DMS 273 (cell line): ENCODE measurements at regions not wholly inside any gene's neighbourhood (a gene's known extent, or its start where the extent isn't known, plus 50 kb on each side); places are given as distances from the start of the nearest gene placed in this dataset.

Source experiments
- DNase-seq: peaks from one replicate; lab custom pipeline; 2025; ENCODE audit not compliant: unreplicated experiment; lab: John Stamatoyannopoulos, UW

DNA sequence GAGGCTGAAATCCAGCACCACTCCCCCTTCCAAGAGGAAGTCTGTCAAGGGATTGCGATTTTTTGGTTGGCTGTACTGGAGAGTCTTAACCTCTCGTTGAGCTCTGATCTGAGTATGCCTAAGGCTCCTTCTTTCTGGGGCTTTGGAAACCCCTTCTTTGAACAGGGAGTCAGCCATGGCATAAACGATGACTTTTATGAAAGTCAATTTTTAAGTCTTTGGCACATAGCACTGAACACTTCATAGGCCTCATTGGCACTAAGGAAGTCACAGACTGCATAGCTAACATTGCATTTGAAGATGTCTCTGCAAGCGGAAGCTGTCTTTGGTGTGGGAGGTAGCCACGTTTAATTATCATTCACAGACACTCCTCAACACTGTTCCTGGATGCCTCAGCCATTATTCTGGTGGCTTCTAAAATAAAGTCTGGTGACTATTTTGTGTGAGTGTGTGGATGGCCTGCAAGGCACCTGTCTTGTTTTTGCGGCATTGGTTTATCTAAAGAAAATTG is 148.2 kb upstream of the NCK2 start:
- DNase-seq: no peak

DNA sequence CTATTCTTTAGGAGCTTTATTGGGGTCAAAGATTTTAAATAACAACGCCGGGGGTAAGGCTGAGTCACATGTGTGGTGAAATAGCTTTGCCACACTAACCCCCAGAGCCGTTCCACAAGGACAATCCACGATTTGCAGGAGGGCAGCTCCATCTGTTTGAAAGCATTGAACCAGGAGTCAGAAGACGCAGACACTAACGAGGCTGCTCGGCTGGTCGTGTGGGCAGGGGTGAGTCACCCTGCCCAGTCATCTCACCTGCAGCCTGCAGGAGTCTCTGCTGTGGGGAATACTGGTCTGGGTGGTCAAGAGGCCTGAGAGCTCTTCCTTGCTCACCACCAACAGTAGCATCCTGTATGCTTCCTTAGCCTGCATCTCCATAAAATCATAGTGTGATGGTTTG is 149.2 kb upstream of the NCK2 start:
- DNase-seq: no peak

DNA sequence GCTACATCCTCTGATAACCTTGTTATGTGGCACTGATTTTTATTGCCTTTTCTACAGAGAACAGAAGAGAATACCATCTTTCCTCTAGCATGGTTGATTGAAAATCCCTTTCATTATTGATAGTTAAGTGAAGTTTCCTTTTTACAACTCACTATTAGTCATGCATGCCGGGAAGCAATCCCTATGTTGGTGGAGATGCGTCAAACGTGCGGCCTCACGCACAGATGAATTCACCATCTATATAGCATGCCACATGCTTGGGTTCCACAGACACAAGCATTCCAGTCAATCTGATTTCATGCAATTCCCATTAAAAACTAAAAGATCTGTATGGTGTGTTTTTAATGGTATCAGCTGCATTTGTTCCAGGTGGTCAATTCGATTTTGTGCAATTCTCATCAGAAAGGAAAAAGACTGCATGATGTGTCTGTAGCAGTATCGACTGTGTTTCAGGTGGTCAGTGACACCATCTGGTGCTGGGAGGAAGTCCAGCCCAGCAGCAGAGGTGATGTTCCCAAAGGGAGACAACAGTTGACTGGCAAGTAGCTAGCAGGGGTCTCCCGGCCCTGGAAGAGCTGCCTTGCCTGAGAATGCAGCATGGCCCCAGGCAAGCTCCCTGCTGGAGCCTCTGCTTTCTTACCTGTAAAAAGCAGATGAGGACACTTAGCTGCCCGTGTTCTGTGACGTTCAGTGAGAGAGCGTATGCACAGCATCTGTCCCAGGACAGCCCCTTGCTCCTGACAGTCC is 151.3 kb upstream of the NCK2 start:
- DNase-seq: no peak

DNA sequence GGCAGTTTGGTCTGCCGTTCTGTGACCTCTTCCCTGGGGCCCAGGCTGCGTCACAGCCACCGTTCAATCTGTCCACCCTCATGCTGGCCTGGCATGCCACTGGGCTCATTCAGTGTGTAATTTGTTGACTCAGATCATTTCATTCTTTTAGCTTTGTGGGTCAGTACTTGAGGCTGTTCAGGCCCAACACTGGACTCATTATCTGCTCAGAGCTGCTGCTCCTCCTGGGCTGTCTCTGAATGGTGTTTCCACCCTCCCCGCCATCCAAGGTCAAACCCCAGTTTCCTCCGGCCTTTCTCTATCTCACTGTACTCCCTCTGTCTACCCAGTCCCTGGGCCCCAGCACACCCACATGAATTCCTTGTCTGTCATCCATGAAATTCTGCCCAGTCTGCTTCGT is 152.4 kb upstream of the NCK2 start:
- no peak for DNase-seq

DNA sequence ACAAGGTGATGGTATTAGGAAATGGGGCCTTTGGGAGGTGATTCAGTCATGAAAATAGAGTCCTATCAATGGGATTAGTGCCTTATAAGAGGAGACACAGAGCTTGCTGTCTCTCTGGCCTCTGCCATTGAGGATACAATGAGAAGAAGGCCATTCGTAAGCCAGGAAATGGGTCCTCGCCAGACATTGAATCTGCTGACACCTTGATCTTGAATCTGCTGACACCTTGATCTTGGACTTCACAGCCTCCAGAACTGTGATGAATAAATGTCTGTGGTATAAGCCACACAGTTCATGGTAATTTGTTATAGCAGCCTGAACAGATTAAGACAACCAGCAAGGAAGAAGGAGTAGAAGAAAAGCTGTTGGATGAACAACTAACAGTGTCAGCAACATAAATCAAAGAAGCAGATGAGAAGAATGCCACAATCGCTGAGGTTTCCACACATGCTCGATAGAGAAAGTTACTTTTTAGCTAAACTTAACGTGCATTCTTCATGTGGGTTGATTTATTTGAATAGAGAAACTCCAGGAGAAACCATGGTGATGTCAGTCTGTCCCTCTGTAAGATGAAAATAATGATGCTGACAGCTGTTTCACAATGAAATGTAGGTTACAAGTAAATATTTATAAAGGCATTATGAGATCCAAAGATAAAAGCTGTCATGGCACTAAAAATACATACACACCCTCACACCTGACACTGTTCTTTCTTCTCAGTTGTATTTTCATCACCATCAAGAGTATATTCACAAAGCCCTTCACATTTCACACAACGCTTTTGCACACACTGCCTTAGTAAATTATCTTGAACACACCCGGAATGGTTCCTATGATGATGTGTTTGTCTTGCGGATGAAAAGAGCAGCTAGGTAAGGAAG is 153.7 kb upstream of the NCK2 start:
- no peak for DNase-seq

DNA sequence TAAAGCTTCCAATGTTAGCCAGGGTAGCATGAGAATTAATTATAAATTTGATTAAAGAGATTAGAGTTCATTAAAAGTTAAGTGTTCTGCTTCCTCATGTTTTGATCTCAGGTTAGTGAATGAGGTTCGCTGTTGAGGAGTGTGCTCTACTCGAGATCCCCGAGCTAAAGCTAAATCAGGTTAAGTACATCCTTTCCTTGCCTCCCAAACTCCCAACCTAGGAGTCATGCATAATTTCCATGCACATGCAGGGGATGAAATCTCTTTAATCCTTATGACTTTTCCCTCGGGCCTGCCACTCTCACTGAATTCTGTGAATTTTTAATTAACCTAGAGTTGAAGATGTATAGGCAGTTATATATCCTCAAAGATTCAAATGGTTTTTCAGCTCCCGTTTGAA is 156.1 kb upstream of the NCK2 start:
- no peak for DNase-seq

DNA sequence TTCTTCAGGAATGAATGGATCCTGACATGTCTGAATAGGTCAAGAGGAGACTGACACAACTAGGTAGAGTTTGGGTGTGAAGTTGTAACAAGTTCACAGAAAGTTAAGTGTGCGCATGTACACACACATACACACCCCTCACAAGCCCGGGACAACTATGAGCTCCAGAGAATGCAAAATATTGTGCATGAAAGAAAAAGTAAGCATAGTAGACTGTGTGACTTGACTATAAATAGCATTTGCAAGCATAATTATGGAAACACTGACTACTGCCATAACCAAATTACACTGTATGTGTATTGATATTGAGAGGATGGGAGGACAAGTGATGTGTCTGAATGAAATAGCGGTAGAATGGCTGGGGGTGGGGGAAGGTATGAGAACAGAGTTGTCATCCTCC is 157.1 kb upstream of the NCK2 start:
- DNase-seq: no peak

DNA sequence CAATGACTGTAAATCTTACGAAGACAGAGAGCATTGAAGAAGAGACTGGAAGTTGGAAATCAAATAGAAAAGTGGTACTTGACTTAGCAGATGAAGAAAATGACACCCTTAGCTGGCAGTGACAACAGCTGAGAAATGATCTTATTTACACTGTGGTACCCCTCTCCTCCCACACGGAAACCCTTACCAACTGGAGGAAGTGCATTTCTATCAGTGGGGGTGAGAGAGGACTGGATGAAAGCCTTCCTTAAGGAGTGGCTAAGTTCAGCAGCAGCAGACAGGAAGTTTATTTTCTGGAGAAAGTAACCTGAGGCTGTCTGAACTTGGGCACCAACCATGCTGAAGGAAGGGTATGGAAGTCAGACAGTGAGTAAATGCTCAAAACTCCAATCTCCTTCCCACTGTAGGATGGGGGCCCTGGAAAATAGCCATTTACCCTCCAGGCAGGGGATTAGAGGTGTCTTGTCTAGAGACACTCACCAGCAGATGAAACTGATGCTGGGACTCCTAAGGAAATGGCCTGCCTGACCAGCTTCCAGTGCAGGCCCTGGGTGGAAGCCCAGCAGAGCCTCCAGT is 160.2 kb upstream of the NCK2 start:
- no peak for DNase-seq

DNA sequence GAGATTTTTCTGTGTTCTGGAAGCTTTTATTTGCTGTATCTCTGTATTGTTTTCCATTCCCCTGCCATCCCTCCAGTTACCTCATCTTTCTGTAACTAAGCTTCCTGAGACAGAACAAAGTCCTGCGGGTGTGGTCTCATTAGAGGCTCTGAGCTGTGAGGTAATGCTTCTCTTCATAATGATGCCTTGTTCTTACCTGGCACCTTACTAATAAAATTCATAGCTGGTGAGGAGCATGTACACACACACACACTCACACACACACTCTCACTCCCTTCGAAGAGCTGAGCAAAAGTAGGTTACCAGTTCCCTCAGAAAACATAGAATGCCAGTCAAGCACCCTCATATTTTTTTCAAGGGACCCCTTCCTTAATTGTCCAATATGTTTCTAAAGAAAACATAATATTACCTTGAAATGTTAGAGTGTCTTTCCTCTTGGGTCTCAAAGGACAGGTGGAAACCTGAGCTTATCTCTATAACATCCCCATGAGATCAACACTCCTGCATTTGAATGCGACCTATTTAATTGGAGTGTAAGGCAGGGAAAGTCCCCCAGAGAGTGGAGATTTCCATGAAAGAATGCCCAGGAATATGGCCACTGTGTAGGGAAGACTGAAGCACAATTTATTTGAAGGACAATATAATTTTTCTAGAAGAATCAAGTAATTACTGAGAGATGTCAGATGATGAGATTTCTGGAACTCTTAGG is 161.6 kb upstream of the NCK2 start:
- DNase-seq: no peak

DNA sequence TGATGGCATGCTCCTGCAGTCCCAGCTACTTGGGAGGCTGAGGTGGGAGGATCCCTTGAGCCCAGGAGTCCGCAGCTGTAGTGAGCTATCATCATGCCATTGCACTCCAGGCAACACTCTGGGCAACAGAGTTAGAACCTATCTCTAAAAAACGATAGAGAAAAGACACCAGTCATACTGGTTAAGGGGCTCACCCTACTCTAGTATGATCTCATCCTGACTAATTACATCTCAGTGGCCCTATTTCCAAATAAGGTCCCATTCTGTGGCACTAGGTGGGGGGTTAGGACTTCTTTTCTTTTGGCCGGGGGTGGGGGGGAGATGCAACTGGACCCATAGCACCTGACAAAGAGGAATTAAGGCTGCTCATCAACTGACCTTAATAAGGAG is 163.2 kb upstream of the NCK2 start:
- no peak for DNase-seq

DNA sequence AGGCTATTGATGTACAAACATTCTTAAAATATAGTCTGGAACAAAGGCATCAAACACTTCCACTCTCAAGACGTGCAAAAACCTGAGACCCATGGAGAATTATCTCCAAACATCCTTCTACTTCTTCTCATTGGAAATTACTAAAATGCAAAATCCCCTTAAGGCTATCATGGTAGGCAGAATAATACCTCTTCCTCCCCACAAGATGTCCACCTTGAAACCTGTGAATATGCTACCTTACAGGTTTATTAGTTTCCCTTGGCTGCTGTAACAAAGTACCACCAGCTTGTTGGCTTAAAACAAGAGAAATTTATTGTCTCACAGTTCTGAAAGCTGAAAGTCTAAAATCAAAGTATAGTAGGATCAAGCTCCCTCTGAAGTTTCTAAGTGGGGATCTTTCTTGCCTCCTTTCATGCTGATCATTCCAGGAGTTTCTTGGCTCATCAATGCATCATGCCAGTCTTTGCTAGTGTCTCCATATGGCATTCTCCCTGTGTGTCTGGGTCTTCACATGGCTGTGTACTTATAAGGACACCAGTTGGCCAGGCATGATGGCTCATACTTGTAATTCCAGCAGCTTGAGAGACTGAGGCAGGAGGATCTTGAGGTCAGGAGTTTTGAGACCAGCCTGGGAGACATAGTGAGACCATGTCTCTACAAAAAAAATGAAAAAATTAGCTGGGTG is 163.7 kb upstream of the NCK2 start:
- no peak for DNase-seq

DNA sequence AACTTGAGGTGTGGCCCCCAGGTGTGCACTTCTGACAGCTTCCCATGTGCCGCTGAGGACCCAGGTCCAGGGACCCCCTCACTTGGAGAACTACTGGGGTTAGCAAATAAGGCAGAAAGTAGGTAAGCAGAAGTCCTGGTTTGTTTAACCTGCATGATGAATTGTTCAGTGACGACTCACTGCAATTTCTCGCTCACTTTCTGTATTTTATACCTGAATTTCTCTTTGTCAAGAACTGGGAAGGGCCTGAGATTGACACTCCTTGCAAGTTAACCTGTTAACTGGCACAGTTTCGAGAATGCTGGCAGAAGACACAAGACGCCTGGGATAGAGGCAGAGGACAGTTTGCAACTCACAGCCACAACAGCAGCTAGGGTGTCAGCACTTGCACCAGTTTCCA is 164.5 kb upstream of the NCK2 start:
- no peak for DNase-seq

DNA sequence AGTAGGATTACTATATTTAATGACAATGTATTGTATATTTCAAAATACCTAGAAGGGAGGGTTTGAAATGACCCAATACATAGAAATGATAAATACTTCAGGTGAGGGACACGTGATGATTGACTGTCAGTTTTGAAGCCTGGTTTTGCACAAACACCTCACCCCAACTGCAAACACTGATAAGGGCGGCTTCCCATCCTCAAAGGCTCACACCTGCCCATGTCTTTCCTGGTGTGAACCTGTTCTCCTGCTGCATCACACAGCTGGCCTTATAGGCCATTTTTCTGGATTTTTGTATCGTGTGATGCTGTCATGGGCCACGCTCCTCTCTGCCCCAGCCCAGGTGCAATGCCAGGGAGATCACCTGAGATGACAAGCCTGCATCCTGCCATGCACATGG is 166.5 kb upstream of the NCK2 start:
- DNase-seq: no peak

DNA sequence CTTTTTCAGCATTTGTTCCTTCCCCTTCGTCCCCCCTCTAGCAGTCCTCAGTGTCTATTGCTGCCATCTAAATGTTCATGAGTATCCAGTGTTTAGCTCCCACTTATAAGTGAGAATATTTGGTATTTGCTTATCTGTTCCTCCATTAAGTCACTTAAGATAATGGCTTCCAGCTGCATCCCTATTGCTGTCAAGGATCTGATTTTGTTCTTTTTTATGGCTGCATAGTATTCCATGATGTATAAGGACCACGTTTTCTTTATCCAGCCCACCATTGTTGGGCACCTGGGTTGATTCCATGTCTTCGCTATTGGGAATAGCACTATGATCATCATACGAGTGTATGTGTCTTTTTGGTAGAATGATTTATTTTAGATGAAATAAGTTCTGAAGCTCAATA is 166.9 kb upstream of the NCK2 start:
- DNase-seq: no peak

DNA sequence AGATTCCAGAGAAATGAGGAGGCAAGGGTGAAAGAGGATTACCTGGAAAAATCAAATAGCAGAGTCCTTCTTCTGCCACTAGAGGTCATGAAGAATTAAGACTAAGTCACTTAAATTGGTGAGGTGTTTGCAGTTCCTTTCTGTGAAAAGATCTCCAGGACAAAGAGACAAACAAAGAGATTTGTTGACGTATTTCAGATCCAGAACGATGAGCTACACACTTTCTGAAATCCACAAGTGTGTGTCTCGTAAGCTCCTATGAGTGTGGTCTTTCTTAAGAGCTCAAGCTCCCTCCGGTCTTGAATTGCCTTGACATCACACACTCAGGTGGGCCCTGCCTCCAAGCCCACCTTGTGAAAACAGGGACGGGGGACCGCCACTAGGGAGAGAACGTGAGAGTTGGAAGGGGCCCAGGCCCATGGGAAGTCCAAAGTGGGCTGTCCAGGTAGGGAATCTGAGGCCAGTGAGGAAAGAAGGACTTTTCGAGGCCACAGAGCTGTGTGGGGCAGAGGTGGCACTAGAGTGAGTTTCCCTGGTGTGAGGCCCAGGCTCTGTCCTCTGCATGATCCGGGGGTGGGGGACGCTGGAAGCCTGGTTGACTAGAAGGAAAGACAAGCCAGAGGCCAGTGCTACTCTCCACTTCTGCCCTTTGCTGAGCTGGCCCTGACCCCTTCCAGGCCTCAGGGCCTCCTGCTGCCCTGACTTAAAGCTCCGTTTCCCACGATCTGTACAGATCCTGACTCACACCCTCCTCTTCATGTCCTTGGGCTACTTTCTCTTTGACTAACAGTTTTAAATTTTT is 168.1 kb upstream of the NCK2 start:
- peak; percentile 69 for DNase-seq

DNA sequence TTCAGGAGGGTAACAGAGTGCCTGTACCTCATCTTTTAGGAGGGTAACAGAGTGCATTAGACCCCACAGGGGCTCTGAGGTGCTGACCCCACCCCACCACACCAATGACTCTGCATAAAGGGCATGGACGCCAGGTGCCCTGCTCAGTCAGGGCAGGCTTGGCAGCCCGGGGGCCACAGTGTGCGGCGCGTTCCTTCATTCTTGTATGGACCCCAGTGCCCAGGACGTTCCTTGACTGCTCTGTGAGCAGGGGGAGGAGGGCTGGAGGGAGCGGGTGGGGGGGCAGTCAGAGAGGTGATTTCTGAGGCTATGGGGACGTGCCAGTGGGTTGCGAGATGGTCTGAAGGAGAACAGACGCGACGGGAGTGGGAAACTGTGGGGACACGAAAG is 168.7 kb upstream of the NCK2 start:
- DNase-seq: no peak

DNA sequence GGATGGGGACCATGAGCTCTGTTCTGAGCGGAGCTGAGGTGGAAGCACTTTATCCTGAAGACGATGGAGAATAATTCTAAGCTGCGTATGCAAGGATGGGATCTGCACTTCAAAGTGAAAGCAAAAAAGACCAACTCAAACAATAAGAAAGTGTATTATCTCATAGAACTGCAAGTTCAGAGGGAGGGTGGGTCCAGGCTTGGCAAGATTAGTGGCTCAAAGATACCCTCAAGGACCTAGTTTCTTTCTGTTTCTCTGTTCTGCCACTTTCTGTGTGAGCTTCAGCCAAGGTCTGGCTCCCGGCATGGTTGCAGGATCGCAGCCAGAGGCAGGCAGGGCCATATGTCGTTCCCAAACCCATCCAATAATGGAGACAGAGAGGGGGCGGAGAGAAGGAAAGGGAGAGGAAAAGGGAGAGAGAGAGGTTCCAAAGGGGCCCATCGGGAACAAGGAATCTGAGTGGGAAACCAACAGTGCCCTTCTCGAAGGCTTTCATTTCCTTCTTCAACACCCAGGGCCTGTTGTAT is 169.2 kb upstream of the NCK2 start:
- DNase-seq: peak; percentile 81

DNA sequence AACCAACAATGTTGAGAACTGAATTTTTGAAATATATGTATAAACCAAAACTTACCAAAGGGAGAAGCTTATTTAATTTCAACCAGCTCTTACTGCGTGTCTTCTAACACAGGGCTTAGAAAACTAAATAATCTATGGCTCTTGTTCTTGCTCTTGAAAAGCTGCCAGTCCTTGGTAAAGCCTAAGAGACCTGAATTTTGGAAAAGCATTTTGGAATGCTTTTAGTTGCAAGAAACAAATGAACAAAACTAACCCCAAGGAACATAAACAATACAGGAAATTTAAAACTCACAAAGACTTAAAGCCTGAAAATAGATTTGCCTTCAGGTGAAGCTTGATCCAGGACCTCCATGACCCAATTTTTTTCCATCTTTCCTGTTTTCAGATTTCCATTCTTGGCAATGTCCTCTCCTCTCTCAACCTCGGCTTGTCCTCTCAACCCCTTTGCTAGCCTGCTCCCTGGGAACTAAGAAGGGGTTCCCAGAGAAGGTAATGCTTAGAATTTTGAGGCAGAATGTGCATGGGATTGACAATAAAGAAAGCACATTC is 169.8 kb upstream of the NCK2 start:
- DNase-seq: no peak

DNA sequence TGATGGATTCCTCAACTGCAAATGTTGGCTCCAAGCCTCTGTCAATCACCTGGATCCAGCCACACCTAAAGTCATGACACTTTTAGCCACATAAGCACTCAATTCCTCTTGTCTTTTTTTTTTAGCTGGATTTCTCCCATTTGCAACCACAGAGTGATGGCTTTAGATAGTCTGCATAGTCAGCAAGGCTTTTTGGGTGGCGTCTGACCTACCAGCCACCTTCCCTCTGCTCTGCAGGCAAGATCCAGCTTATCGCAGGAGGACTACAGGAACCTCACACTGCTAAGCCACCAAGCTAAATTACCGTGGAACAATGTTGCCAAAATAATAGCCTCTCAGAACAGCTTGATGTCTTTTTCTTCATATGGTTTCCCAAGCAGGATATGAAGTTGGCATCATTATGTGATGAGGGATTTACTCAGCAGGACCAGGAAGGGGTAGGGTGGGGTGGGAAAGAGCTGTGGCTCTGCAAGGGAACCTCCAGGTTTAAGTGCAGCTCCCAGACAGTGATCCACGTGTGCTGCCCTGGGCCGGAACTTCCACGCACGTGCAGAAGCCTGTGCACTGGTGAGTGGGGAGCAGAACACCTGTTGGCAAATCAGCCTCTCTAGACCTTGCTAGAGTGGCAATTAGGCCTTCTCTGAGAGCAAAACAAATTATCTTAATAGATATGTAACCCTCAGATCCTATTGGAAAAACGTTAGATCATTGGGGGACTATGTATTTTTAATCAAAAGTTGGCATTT is 170.6 kb upstream of the NCK2 start:
- no peak for DNase-seq
